Liver (tissue), 8 donors: ENCODE measurements at regions not wholly inside any gene's neighbourhood (a gene's known extent, or its start where the extent isn't known, plus 50 kb on each side); places are given as distances from the start of the nearest gene placed in this dataset.

Source experiments
- DNase-seq: peaks from one replicate; pipeline ENCODE4 v3.0.0-alpha.2; 2017; ENCODE audit warnings: low spot score
- H3K27ac ChIP-seq, 2 donors: one replicate each; pipeline ENCODE4 v1.7.0; 2013; ENCODE audit warnings: inconsistent platforms in 2 of 2, low read length in 2 of 2, control low read depth in 1 of 2, low read depth in 1 of 2, mild to moderate bottlenecking in 1 of 2
- H3K27me3 ChIP-seq, 4 donors: one replicate each; pipeline versions ENCODE4 v1.6.1 to v1.7.0; 2013; ENCODE audit warnings: low read length in 3 of 4, inconsistent platforms in 1 of 4, mild to moderate bottlenecking in 1 of 4, moderate library complexity in 1 of 4; ENCODE audit not compliant: control insufficient read depth in 4 of 4, insufficient read depth in 4 of 4
- H3K36me3 ChIP-seq, 4 donors: one replicate each; pipeline versions ENCODE4 v1.6.1 to v1.7.0; 2013; ENCODE audit warnings: low read length in 3 of 4, mild to moderate bottlenecking in 3 of 4, low read depth in 1 of 4, moderate library complexity in 1 of 4; ENCODE audit not compliant: control insufficient read depth in 4 of 4, insufficient read depth in 3 of 4
- H3K4me1 ChIP-seq, 4 donors: one replicate each; pipeline versions ENCODE4 v1.6.1 to v1.7.0; 2013; ENCODE audit warnings: low read length in 3 of 4, mild to moderate bottlenecking in 3 of 4, moderate library complexity in 1 of 4; ENCODE audit not compliant: control insufficient read depth in 4 of 4, insufficient read depth in 4 of 4
- H3K4me3 ChIP-seq, 3 donors: one replicate each; pipeline versions ENCODE4 v1.6.1 to v1.7.0; 2013; ENCODE audit warnings: low read length in 3 of 3, control low read depth in 1 of 3, low read depth in 1 of 3, mild to moderate bottlenecking in 1 of 3
- H3K9ac ChIP-seq, 2 donors: one replicate each; pipeline ENCODE4 v1.7.0; 2013; ENCODE audit warnings: low read length in 2 of 2, mild to moderate bottlenecking in 2 of 2, moderate library complexity in 2 of 2, control low read depth in 1 of 2, low read depth in 1 of 2
- H3K9me3 ChIP-seq, 4 donors: one replicate each; pipeline versions ENCODE4 v1.6.1 to v1.7.0; 2013; ENCODE audit warnings: low read length in 3 of 4; ENCODE audit not compliant: control insufficient read depth in 4 of 4
- ATF3 ChIP-seq: IDR thresholded peaks from 2 replicates; pipeline ENCODE4 v1.6.1; 2016; ENCODE audit warnings: antibody characterized with exemption
- CTCF ChIP-seq: fragments of 150-350 bp; IDR thresholded peaks from 2 replicates; pipeline ENCODE4 v1.5.1; 2017; ENCODE audit warnings: improper control_type of control experiment, low read depth, low read length; ENCODE audit not compliant: missing input control
- EGR1 ChIP-seq, 2 donors: IDR thresholded peaks; 2 replicates each; pipeline ENCODE4 v1.6.1; 2016 to 2018; ENCODE audit warnings: antibody characterized with exemption in 2 of 2, low read depth in 2 of 2
- FOXA1 ChIP-seq: IDR thresholded peaks from 2 replicates; pipeline ENCODE4 v1.6.1; 2016; ENCODE audit warnings: antibody characterized with exemption
- FOXA2 ChIP-seq: IDR thresholded peaks from 2 replicates; pipeline ENCODE4 v1.6.1; 2016; ENCODE audit warnings: antibody characterized with exemption
- HNF4A ChIP-seq, 2 donors: conservative IDR thresholded peaks; 2 replicates each; pipeline ENCODE4 v1.6.1; 2016; ENCODE audit warnings: antibody characterized with exemption in 2 of 2, mild to moderate bottlenecking in 2 of 2
- JUND ChIP-seq, 2 donors: IDR thresholded peaks; 2 replicates each; pipeline ENCODE4 v1.6.1; 2016; ENCODE audit warnings: antibody characterized with exemption in 2 of 2
- MAX ChIP-seq: IDR thresholded peaks from 2 replicates; pipeline ENCODE4 v1.6.1; 2016; ENCODE audit warnings: antibody characterized with exemption
- RAD21 ChIP-seq, 2 donors: IDR thresholded peaks; 2 replicates each; pipeline ENCODE4 v1.6.1; 2016; ENCODE audit warnings: antibody characterized with exemption in 2 of 2, mild to moderate bottlenecking in 2 of 2
- REST ChIP-seq: IDR thresholded peaks from 2 replicates; pipeline ENCODE4 v1.6.1; 2016; ENCODE audit warnings: antibody characterized with exemption, mild to moderate bottlenecking
- RXRA ChIP-seq, 2 donors: IDR thresholded peaks; 2 replicates each; pipeline ENCODE4 v1.6.1; 2017 to 2018; ENCODE audit warnings: antibody characterized with exemption in 2 of 2, mild to moderate bottlenecking in 1 of 2
- SP1 ChIP-seq: IDR thresholded peaks from 2 replicates; pipeline ENCODE4 v1.6.1; 2018; ENCODE audit warnings: antibody characterized with exemption, mild to moderate bottlenecking
- YY1 ChIP-seq: IDR thresholded peaks from 2 replicates; pipeline ENCODE4 v1.6.1; 2016; ENCODE audit warnings: antibody characterized with exemption, mild to moderate bottlenecking
- ZBTB33 ChIP-seq: IDR thresholded peaks from 2 replicates; pipeline ENCODE4 v1.6.1; 2016; ENCODE audit warnings: antibody characterized with exemption
- WGBS: extraction: QIAGEN DNeasy Blood & Tissue Kit; methylation state at CpG from one replicate; pipeline ENCODE4 v1.1.7; 2013; 5-methylcytosine and 5-hydroxymethylcytosine counted together
- donor health status: healthy.
- donor health status: healthy.
- donor health status: healthy.
- donor health status: healthy.
- donor health status: healthy.

- H3K4me1 ChIP-seq = peaks cover 0 to 1% (median 0%) of the 10 kb centered on the region in 4 donors
- H3K36me3 ChIP-seq = no peaks in the 10 kb centered on the region
- WGBS = 73% methylated on average over 4 of the region's 4 CpGs
These were observed 774.3 kb downstream of the QKI start for GRCh38 chr6:164188861-164189260.

More at GRCh38 chr6:164188861-164189260, 774.3 kb downstream of the QKI start:
- TF ChIP-seq HNF4A (conservative IDR thresholded peaks at IDR 0.05) = no peak
- TF ChIP-seq FOXA2 = no peak
- TF ChIP-seq ZBTB33 = no peak
- TF ChIP-seq FOXA1 = no peak
- TF ChIP-seq REST = no peak
- no peak for TF ChIP-seq ATF3
- no peak for TF ChIP-seq RXRA (IDR thresholded peaks at IDR 0.05)
- TF ChIP-seq EGR1 (IDR thresholded peaks at IDR 0.05; ENCODE audit: low read depth in 2 of 2) = no peak
- no peak for TF ChIP-seq RAD21 (IDR thresholded peaks at IDR 0.05)
- no peak for TF ChIP-seq SP1
- TF ChIP-seq JUND (IDR thresholded peaks at IDR 0.05) = no peak
- no peak for TF ChIP-seq CTCF
- no peak for TF ChIP-seq YY1
- no peak for TF ChIP-seq MAX
- no peak overlapping the region for H3K9ac ChIP-seq
- no peak overlapping the region for H3K4me3 ChIP-seq
- peaks cover 0 to 2% (median 0%) of the 10 kb centered on the region in 4 donors for H3K27me3 ChIP-seq
- no peak overlapping the region for H3K27ac ChIP-seq
- no peaks in the 10 kb centered on the region for H3K9me3 ChIP-seq
- no peak for DNase-seq
